Colonic mucosa (tissue), 4 donors: ENCODE measurements at regions not wholly inside any gene's neighbourhood (a gene's known extent, or its start where the extent isn't known, plus 50 kb on each side); places are given as distances from the start of the nearest gene placed in this dataset.

Source experiments
- DNase-seq: peaks from one replicate; pipeline ENCODE4 v3.0.0-alpha.2; 2020
- H3K27ac ChIP-seq: fragments of 200-600 bp; one replicate; pipeline ENCODE4 v1.8.0; 2021
- H3K27me3 ChIP-seq: fragments of 200-600 bp; one replicate; pipeline ENCODE4 v1.8.0; 2021
- H3K36me3 ChIP-seq: fragments of 200-600 bp; one replicate; pipeline ENCODE4 v1.8.0; 2021
- H3K4me1 ChIP-seq: fragments of 200-600 bp; one replicate; pipeline ENCODE4 v1.8.0; 2021; ENCODE audit warnings: mild to moderate bottlenecking
- H3K4me3 ChIP-seq: fragments of 200-600 bp; one replicate; pipeline ENCODE4 v1.8.0; 2021
- H3K9ac ChIP-seq, 2 donors: one replicate each; pipeline ENCODE4 v1.7.0; 2013; ENCODE audit warnings: control low read depth in 2 of 2, low read depth in 2 of 2, low read length in 2 of 2
- H3K9me3 ChIP-seq: fragments of 200-600 bp; one replicate; pipeline ENCODE4 v1.8.0; 2021
- intact Hi-C: fragments of 100-400 bp; cut with DNase I; formaldehyde crosslinking; loops from one replicate; pipeline ENCODE4 v1.14.1; 2022
- TF ChIP-seq, protein P1 (sequence below): fragments of 200-600 bp; IDR thresholded peaks from one replicate; pipeline ENCODE4 v1.8.0; 2022; ENCODE audit warnings: antibody characterized with exemption, mild to moderate bottlenecking
- donor health status: healthy.
- donor health status: DM: no; HTN: no; CAD: no.
- donor health status: DM: no; HTN: no; CAD: no.

DNA sequence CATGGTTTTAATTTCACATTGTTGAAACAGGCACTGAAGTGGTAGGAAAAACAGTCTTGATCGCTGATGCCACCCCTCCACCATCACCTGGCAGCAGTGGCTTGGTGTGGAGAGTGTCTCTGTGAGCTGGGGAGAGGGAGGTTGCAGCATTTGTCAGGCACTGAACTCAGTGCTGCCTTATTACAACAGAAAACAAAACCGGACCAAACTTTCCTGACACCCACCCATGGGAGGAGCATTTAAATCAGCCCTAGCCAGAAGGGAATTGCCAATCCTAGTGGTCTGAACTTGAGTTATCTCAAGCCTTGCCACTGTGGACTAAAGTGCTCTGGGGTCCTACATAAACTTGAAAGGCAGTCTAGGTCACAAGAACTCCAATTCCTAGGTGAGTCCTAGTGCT lies 103.0 kb upstream of the LGALSL start:
- Histone ChIP-seq H3K36me3 (no peaks in the 10 kb centered on the region), H3K27me3 (no peaks in the 10 kb centered on the region), H3K9ac (no peak overlapping the region), H3K27ac (no peak overlapping the region), H3K9me3 (no peaks in the 10 kb centered on the region), H3K4me1 (no peaks in the 10 kb centered on the region), H3K4me3 (no peak overlapping the region)
- no peak for DNase-seq
- TF ChIP-seq, protein P1, sequence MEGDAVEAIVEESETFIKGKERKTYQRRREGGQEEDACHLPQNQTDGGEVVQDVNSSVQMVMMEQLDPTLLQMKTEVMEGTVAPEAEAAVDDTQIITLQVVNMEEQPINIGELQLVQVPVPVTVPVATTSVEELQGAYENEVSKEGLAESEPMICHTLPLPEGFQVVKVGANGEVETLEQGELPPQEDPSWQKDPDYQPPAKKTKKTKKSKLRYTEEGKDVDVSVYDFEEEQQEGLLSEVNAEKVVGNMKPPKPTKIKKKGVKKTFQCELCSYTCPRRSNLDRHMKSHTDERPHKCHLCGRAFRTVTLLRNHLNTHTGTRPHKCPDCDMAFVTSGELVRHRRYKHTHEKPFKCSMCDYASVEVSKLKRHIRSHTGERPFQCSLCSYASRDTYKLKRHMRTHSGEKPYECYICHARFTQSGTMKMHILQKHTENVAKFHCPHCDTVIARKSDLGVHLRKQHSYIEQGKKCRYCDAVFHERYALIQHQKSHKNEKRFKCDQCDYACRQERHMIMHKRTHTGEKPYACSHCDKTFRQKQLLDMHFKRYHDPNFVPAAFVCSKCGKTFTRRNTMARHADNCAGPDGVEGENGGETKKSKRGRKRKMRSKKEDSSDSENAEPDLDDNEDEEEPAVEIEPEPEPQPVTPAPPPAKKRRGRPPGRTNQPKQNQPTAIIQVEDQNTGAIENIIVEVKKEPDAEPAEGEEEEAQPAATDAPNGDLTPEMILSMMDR = no peak
- intact Hi-C loops = no loop called here

DNA sequence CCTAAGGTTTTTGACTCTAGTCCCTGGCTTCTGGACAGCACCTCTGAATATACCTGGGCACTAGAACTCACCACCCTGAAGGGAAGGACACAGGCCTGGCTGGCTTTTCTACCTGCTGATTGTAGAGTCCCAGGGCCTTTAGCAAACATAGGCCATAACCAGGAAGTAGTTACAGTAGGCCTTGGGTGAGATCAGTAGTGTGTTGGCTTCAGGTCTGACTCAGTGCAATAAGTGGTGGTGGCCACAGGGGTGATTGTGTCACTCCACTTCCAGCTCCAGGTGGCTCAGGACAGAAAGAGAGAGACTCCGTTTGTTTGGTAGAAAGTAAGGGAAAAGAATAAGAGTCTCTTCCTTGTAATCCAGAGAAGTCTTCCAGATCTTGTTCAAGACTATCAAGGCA lies 101.7 kb upstream of the LGALSL start:
- Histone ChIP-seq H3K9ac (no peak overlapping the region), H3K36me3 (no peaks in the 10 kb centered on the region), H3K27me3 (no peaks in the 10 kb centered on the region), H3K9me3 (no peaks in the 10 kb centered on the region), H3K4me1 (no peaks in the 10 kb centered on the region), H3K4me3 (no peak overlapping the region), H3K27ac (no peak overlapping the region)
- intact Hi-C loops = no loop called here
- TF ChIP-seq, protein P1 = no peak
- no peak for DNase-seq

DNA sequence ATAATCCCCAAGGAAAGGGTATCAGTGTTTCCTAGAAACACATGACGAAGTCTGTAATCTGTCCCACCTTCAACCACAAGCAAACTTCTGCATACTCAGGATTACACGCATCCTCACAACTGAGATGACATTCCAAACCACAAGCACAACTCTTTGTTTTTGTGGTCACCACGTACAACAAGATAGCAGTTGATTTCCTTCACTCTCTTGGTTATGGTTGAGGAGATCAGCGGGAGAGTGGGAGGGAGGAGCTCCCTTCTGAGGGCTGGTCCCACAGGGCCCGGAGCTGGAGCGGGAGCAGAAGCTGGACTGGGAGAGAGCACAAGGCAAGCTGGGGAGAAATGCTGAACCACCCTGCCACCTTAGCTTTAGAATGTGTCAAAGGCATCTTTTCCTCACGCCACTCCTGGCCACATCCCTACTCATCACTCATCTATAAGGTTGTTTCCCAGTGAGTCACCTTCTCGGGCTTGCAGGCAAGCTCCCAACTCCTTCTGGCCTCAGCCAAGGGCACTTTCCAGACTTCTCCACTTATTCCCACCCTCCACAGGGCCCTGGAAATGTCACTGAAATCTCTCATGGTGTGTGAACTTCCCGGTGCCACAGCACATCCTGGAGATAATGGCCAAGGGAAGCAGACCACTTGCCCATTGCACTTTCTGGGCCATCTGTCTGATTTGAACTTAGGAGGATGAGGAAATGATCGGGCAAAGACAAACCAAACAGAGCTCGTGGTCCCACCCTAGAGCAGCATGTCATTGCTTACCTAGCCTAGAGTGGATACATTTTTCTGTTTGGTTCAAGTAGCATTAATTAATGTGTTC lies 98.9 kb upstream of the LGALSL start:
- Histone ChIP-seq H3K4me3 (no peak overlapping the region), H3K9me3 (no peaks in the 10 kb centered on the region), H3K27ac (no peak overlapping the region), H3K9ac (no peak overlapping the region), H3K27me3 (no peaks in the 10 kb centered on the region), H3K4me1 (no peaks in the 10 kb centered on the region), H3K36me3 (no peaks in the 10 kb centered on the region)
- TF ChIP-seq, protein P1 = no peak
- intact Hi-C loops = no loop called here
- no peak for DNase-seq

DNA sequence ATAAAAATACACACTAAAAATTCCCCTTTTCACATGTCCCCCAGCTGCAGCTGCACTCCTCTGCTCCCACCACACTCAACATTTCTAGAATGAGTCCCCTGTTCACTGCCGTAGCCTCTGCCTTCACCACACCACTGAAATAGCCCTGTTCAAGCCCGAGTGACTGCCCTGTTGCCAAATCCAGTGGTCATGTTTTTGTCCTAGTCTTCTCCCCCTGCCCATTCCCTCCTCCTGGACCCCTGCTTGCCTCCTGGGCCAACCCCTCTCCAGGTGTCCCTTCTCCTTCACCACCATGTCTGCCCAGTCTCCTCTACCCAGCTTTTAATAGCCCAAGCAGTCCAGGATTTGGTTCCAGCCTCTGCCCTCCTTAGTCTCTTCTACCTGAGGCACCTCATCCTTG lies 97.1 kb upstream of the LGALSL start:
- TF ChIP-seq, protein P1 = no peak
- no peaks in the 10 kb centered on the region for H3K4me1 ChIP-seq
- intact Hi-C loops = no loop called here

DNA sequence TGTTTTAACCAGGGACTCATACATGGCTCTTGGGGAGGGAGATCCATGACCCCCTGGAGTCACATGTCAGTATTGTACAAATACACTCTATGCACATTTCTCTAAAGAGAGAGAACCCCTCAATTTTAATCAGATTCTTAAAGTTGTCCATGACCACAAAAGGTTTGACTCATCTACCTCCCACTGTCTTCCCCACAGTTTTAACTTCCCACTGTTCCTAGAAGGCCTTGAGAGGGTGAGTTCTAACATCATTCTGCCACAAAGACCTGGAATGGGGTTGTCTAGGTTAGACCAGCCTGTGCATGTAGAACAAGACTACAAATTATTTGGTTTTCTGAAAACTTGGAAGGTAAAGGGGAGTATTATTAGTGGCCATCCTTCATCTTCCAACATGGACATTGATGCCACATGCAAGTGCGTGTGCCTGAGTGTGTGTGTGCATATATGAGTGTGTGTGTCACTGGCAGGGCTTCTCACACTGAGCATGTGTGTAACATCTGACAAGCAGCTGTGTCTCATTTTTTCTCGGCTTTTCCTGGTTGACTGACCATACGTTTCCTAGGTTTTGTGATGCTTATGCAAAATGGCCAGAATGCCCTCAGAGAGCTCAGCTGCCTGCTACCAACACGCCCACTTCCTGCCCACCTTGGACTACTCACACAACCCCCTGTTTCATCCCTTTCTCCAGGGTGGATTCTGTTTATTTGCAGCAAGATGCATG lies 94.6 kb upstream of the LGALSL start:
- no peaks in the 10 kb centered on the region for H3K4me1 ChIP-seq
- DNase-seq = no peak
- TF ChIP-seq, protein P1 = no peak
- no peaks in the 10 kb centered on the region for H3K9me3 ChIP-seq
- H3K27me3 ChIP-seq = no peaks in the 10 kb centered on the region
- intact Hi-C loops = no loop called here
- no peak overlapping the region for H3K9ac ChIP-seq
- no peaks in the 10 kb centered on the region for H3K36me3 ChIP-seq
- H3K27ac ChIP-seq = peak overlapping the region; percentile 68
- no peak overlapping the region for H3K4me3 ChIP-seq

More for the DNA sequence above, 97.1 kb upstream of the LGALSL start:
- DNase-seq = no peak
- Histone ChIP-seq H3K27ac (no peak overlapping the region), H3K9ac (no peak overlapping the region), H3K36me3 (no peaks in the 10 kb centered on the region), H3K9me3 (no peaks in the 10 kb centered on the region), H3K27me3 (no peaks in the 10 kb centered on the region), H3K4me3 (no peak overlapping the region)
